ENCODE measurements at regions not wholly inside any gene's neighbourhood (a gene's known extent, or its start where the extent isn't known, plus 50 kb on each side); places are given as distances from the start of the nearest gene placed in this dataset.

- no peaks in the 10 kb centered on the region for H3K4me1 ChIP-seq
- TF ChIP-seq CTCF (IDR thresholded peaks at IDR 0.05 in 4 of 5, conservative IDR thresholded peaks at IDR 0.05 in 1 of 5) (no peak), POLR2A (IDR thresholded peaks at IDR 0.05) (no peak)
- intact Hi-C loops (cut with DNase I; ENCODE audit: low total_unique reads): no loop called here
- in situ Hi-C loops (cut with MboI; ENCODE audit: low sequenced_read_pairs in 4 of 4): no loop called here
- no peak overlapping the region for H3K4me3 ChIP-seq
- ATAC-seq: no peak
- no peak for DNase-seq
- no peaks in the 10 kb centered on the region for H3K36me3 ChIP-seq
- no peaks in the 10 kb centered on the region for H3K27me3 ChIP-seq
- H3K27ac ChIP-seq: no peak overlapping the region
- H3K9me3 ChIP-seq: no peaks in the 10 kb centered on the region
Measured at GRCh38 chr6:141541581-141542324, 591.0 kb upstream of the GJE1 start.

GRCh38 chr6:141540207-141540606, 592.5 kb upstream of the GJE1 start:
- DNase-seq: no peak
- in situ Hi-C loops (cut with MboI; ENCODE audit: low sequenced_read_pairs in 4 of 4) (no loop called here), intact Hi-C loops (cut with DNase I; ENCODE audit: low total_unique reads) (no loop called here)
- Histone ChIP-seq H3K27me3 (no peaks in the 10 kb centered on the region), H3K36me3 (no peaks in the 10 kb centered on the region), H3K27ac (no peak overlapping the region), H3K9me3 (no peaks in the 10 kb centered on the region), H3K4me1 (no peaks in the 10 kb centered on the region), H3K4me3 (no peak overlapping the region)
- no peak for ATAC-seq
- no peak for TF ChIP-seq CTCF (IDR thresholded peaks at IDR 0.05 in 4 of 5, conservative IDR thresholded peaks at IDR 0.05 in 1 of 5)
- TF ChIP-seq POLR2A (IDR thresholded peaks at IDR 0.05): no peak

- Histone ChIP-seq H3K27me3 (no peaks in the 10 kb centered on the region), H3K27ac (no peak overlapping the region), H3K4me3 (no peak overlapping the region), H3K9me3 (no peaks in the 10 kb centered on the region), H3K36me3 (no peaks in the 10 kb centered on the region), H3K4me1 (no peaks in the 10 kb centered on the region)
- ATAC-seq (no peak), DNase-seq (no peak)
- intact Hi-C loops (cut with DNase I; ENCODE audit: low total_unique reads): no loop called here
- in situ Hi-C loops (cut with MboI; ENCODE audit: low sequenced_read_pairs in 4 of 4): no loop called here
- TF ChIP-seq CTCF (IDR thresholded peaks at IDR 0.05 in 4 of 5, conservative IDR thresholded peaks at IDR 0.05 in 1 of 5) (no peak), POLR2A (IDR thresholded peaks at IDR 0.05) (no peak)
Measured at GRCh38 chr6:141539617-141540016, 593.1 kb upstream of the GJE1 start.

GRCh38 chr6:141532211-141532610, 600.5 kb upstream of the GJE1 start:
- Histone ChIP-seq H3K36me3 (no peaks in the 10 kb centered on the region), H3K27me3 (no peaks in the 10 kb centered on the region), H3K27ac (no peak overlapping the region), H3K9me3 (no peaks in the 10 kb centered on the region), H3K4me3 (no peak overlapping the region), H3K4me1 (no peaks in the 10 kb centered on the region)
- no peak for TF ChIP-seq POLR2A (IDR thresholded peaks at IDR 0.05)
- intact Hi-C loops (cut with DNase I; ENCODE audit: low total_unique reads) (no loop called here), in situ Hi-C loops (cut with MboI; ENCODE audit: low sequenced_read_pairs in 4 of 4) (no loop called here)
- no peak for DNase-seq
- no peak for ATAC-seq

- H3K27me3 ChIP-seq: no peaks in the 10 kb centered on the region
- DNase-seq (no peak), ATAC-seq (no peak)
- H3K4me1 ChIP-seq: no peaks in the 10 kb centered on the region
- intact Hi-C loops (cut with DNase I; ENCODE audit: low total_unique reads) (no loop called here), in situ Hi-C loops (cut with MboI; ENCODE audit: low sequenced_read_pairs in 4 of 4) (no loop called here)
- no peak overlapping the region for H3K4me3 ChIP-seq
- no peaks in the 10 kb centered on the region for H3K36me3 ChIP-seq
- TF ChIP-seq POLR2A (IDR thresholded peaks at IDR 0.05): no peak
- no peak for TF ChIP-seq CTCF (IDR thresholded peaks at IDR 0.05 in 4 of 5, conservative IDR thresholded peaks at IDR 0.05 in 1 of 5)
- no peaks in the 10 kb centered on the region for H3K9me3 ChIP-seq
- H3K27ac ChIP-seq: no peak overlapping the region
Measured at GRCh38 chr6:141531040-141531439, 601.7 kb upstream of the GJE1 start.
